ENCODE measurements at regions not wholly inside any gene's neighbourhood (a gene's known extent, or its start where the extent isn't known, plus 50 kb on each side); places are given as distances from the start of the nearest gene placed in this dataset.

DNA sequence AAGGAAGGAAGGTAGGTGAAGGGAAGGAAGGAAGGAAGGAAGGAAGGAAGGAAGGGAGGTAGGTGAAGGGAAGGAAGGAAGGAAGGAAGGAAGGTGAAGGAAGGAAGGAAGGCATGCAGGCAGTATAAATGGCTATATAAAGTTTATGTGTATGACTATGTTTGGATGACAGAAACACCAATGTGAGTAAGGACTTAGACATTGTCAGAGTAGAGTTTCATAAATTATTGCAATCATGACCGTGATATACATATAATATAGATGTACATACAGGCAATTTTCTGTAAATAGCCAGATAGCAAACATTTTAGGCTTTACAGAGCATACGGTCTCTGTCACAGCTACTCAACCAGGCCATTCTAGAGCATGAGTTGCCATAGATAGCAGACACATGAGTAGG, 133.8 kb upstream of the AKR1E2 start:
- CTCF ChIA-PET, result interaction anchor here (1.4 kb wide), 1 partner anchor 150 kb away, joined by 3 read pairs; no protein-coding TSS in a partner anchor

DNA sequence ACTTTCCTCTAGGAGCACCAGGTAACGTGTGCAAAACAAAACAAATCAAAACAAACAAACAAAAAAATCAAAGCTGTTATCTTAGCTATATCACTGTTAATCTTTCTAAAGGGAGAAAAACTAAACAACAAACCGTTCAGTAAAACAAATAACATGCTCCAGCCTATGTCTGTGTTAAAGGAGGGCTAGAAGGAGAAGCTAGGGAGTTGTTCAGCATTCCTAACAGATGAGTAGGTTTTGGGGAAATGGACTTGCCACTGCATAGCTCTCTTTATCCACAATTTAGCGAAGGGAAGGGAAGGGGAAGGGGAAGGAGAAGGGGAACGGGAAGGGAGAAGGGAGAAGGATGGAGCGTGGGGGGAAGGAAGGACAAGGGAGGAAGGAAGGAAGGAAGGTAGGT, 134.2 kb upstream of the AKR1E2 start:
- ChIA-PET CTCF (interaction anchor here (1.4 kb wide), 1 partner anchor 150 kb away, joined by 3 read pairs; no protein-coding TSS in a partner anchor), POLR2A (no interaction called here)

More for the DNA sequence above, 133.8 kb upstream of the AKR1E2 start:
- POLR2A ChIA-PET, result no interaction called here

DNA sequence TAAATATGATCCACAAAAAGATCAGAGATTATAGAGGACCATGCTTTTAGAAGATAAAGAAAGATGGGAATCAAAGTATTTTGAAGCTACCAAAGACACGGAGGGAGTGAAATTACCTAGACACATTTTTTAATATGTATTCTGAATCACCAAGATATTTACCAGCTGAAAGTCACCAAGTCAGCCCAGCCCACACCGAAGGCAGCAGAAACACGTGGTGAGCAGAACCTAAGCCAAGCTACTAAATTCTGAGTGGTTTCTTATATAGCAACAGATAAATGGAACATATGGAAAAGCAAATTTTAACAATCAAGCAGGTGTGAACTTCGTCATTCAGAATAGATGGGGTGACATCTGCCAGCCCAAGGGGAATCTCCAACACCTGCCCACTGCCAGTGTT, 134.7 kb upstream of the AKR1E2 start:
- ChIA-PET POLR2A (no interaction called here), CTCF (interaction anchor here (1.4 kb wide), 1 partner anchor 149 kb away, joined by 3 read pairs; no protein-coding TSS in a partner anchor)

GRCh38 chr10:4688601-4689000, 137.4 kb upstream of the AKR1E2 start:
- POLR2A ChIA-PET, result no interaction called here
- CTCF ChIA-PET, result no interaction called here

- ChIA-PET POLR2A (no interaction called here), CTCF (no interaction called here)
Measured at GRCh38 chr10:4688168-4688567, 137.8 kb upstream of the AKR1E2 start.

DNA sequence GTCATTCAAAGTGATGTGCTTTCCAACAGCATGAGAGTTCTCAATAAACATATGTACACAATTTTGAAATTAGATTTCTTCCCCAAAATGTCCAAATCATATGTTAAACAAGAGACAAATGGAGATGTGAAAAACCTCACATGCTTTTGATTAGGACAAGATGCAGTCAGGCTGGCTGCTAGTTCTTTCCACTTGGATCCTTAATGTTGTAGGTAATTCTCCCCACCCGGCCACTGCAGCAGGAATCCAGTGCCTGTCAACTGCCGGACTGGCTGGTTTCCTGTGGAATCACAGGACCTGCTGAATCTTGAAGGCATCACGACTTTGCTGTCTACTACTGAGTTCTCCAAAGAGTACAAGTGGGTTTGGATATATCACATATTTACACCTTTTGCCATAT, 138.6 kb upstream of the AKR1E2 start:
- POLR2A ChIA-PET, result no interaction called here
- CTCF ChIA-PET, result no interaction called here

DNA sequence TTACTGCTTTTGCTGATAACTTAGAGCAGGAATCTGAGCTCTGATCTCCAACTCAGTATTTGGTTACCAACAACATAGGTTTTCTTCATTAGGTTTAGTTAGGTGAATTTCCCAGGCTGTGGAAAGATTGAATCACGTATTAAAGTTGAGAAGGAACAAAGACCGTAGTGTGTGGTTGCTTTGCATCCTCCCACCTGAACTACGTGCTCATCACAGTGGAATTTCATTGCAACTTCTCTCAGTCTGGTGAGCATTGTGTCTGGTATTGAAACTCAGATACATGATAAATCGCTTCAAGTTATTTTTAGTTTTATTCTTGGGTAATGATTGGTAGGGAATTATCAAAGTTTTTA, 139.4 kb upstream of the AKR1E2 start:
- ChIA-PET POLR2A (no interaction called here), CTCF (no interaction called here)

GRCh38 chr10:4685904-4686643, 139.9 kb upstream of the AKR1E2 start:
- ChIA-PET POLR2A (no interaction called here), CTCF (no interaction called here)

GRCh38 chr10:4685491-4685890, 140.5 kb upstream of the AKR1E2 start:
- CTCF ChIA-PET, result no interaction called here
- POLR2A ChIA-PET, result no interaction called here

- POLR2A ChIA-PET, result no interaction called here
- CTCF ChIA-PET, result no interaction called here
Measured at GRCh38 chr10:4684434-4684833, 141.6 kb upstream of the AKR1E2 start.

DNA sequence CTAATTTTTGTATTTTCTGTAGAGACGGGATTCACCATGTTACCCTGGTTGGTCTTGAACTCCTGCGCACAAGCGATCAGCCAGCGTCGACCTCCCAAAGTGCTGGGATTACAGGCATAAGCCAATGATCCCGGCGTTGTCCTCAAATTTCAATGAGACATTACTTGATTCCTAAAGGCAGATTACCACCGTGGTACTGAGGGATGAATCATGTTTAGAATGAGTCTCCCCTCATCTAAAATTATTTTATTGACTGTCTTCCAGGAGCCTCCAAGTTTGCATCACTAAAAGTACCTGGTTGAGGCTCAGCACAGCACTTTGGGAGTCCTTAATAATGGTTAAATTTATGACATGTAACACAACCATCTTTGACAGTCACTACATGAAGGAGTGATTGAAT, 142.2 kb upstream of the AKR1E2 start:
- POLR2A ChIA-PET, result no interaction called here
- CTCF ChIA-PET, result no interaction called here

DNA sequence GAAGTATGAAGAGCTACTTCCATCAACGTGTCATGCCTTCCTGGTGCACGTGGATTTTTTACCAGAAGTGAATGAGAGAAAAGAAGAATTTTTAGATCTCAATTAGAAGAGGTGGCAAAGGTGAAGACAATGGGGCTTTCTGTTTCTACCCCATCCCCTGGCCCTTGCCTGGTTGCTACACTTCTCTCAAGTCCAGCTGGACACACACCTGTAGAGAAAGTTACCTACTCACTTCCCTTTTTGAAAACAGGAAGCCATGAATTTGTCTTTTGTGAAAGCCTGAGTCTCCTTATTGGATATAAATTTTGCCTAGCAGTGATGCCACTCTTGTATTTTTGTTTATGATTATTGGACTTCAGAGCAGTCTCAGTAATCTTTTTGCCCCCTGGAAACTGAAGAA, 142.9 kb upstream of the AKR1E2 start:
- CTCF ChIA-PET, result no interaction called here
- POLR2A ChIA-PET, result no interaction called here

- POLR2A ChIA-PET, result no interaction called here
- CTCF ChIA-PET, result no interaction called here
Measured at GRCh38 chr10:4678951-4679671, 146.9 kb upstream of the AKR1E2 start.

- POLR2A ChIA-PET, result no interaction called here
Measured at GRCh38 chr10:4678023-4678950, 147.7 kb upstream of the AKR1E2 start.

DNA sequence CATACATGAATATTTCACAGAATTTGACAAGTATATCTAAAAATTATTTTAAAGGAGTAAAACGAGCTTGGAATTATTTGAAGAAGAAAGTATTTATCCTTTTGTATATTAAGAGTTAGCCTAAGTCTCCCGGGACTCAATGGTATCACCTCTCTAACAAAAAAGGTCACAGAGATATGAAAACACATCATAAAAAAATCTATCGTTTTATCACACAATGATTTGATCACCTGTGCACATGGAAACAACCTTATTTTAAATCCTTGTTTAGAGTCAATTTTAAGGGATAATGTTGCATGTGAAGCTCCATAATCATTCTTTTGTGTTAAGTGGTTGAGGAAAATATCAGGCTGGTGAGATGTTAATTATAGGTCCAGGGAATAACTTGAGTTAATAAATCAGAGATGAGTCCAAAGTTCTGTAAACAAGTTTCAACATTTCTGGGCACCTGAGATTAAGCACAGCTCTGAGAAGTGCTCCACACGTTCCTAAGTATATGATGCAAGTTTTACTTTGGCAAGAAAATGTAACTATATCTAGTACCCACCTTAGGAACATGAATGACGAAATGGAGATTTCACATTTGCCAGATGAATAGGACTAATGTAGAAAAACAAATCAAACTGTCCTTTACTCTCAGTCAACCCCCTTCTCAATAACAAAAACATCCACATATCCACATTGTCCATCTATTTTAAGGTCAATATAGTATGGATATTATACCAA, 148.5 kb upstream of the AKR1E2 start:
- ChIA-PET CTCF (no interaction called here), POLR2A (no interaction called here)

More at GRCh38 chr10:4678023-4678950, 147.7 kb upstream of the AKR1E2 start:
- CTCF ChIA-PET, result no interaction called here

DNA sequence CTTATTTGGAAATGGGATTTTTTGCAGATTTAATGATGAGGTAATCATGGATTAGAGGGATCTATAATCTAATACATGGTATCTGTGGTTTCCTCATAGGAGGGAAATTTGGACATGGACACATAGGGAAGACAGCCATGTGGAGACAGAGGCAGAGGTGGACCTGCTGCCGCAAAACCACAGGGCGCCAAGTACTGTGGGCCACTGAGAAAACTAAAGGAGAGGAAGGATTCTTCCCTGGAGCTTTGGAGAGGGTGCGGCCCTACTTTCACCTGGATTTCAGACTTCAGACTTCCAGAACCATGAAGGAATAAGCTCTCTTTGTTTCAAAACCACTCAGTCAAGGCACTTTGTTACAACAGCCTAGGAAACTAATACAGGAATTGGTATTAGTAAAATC, 149.4 kb upstream of the AKR1E2 start:
- CTCF ChIA-PET, result no interaction called here

GRCh38 chr10:4675808-4676207, 150.2 kb upstream of the AKR1E2 start:
- POLR2A ChIA-PET, result no interaction called here
- CTCF ChIA-PET, result no interaction called here

More for the DNA sequence above, 149.4 kb upstream of the AKR1E2 start:
- POLR2A ChIA-PET, result no interaction called here

DNA sequence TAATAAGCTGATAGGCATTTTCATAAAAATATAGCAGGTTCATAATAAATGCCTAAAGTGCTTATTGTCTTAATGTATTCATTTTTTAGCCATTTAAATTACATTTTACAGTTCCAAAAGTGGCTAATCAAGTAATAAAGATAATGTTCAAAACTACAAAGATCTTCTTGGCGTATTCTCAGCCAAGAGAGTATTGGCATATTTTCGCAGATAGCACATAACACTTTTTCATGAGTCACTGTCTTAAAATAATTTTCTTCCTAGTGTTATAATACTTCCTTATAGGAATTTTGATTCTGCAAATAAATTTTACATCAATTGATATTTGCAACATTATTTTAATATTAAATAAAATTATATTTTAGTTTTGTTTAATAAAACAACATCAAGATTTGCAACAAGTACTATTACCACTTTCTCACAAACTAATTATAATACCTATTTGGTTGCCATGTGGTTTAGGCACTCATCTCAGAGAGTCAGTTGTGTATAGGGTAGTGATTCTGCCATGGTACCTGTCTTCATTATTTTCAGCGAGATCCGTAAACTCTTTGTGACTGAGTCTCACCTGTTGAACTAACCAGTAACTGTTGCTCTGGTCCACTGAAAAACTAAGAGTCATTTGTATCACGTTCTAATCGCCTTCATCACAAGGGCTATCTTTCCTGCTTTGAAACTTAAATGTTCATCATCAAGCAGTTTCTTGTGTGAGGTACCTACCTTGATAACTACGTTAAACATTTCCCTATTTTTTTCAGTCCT, 152.5 kb upstream of the AKR1E2 start:
- CTCF ChIA-PET, result no interaction called here

GRCh38 chr10:4672201-4672600, 153.8 kb upstream of the AKR1E2 start:
- POLR2A ChIA-PET, result no interaction called here
- CTCF ChIA-PET, result no interaction called here

More for the DNA sequence above, 152.5 kb upstream of the AKR1E2 start:
- POLR2A ChIA-PET, result no interaction called here

Data from activated CD8-positive, alpha-beta memory T cell treated with anti-CD3 and anti-CD28 coated beads for 36 hours (primary cell).